HepG2 (cell line): ENCODE measurements at regions not wholly inside any gene's neighbourhood (a gene's known extent, or its start where the extent isn't known, plus 50 kb on each side); places are given as distances from the start of the nearest gene placed in this dataset.

Source experiments
- ATAC-seq: fragments of 200-7000 bp; cut with Tn5 transposase; 3 replicates; pipeline ENCODE4 v1.9.1; 2020; ENCODE audit warnings: mild to moderate bottlenecking, moderate library complexity
- BruUV-seq: library from RNA; stranded (reverse); fragments of 400-500 nt; replicated peaks from 2 replicates; lab custom pipeline; 2021; lab: Mats Ljungman, UMichigan
- CTCF ChIA-PET: fragments of 300-600 bp; formaldehyde crosslinking; extraction: SDS; loops from one replicate; lab custom pipeline; 2021; ENCODE audit warnings: low total read pairs, inconsistent platforms, low intra/inter-chr PET ratio; lab: Yijun Ruan, JAX
- POLR2A ChIA-PET: fragments of 350-600 bp; sonication (Branson Sonifier 250); formaldehyde crosslinking; loops from one replicate; lab custom pipeline; 2020; ENCODE audit warnings: antibody characterized with exemption, inconsistent platforms; lab: Yijun Ruan, JAX
- DNase-seq: peaks from one replicate; pipeline ENCODE4 v3.0.0-alpha.2; 2015; ENCODE audit warnings: low spot score
- FAIRE-seq: peaks from 3 replicates; lab custom pipeline; 2011; peaks lifted over from hg19 to GRCh38; lab: Jason Lieb, UNC
- H2AFZ ChIP-seq: one replicate; pipeline ENCODE4 v1.6.1; 2011; ENCODE audit warnings: low read length, inconsistent platforms
- H3K27ac ChIP-seq: fragments of 300-600 bp; 3 replicates; pipeline ENCODE4 v1.8.0; 2011; ENCODE audit warnings: mixed run types, mild to moderate bottlenecking, mixed read lengths, low read length, inconsistent platforms; ENCODE audit not compliant: insufficient read depth; ENCODE audit errors: extremely low read length
- H3K27me3 ChIP-seq, 2 experiments: fragments of 200-600 bp in 1 of 2; 2 replicates in 1 of 2; 3 replicates in 1 of 2; pipeline versions ENCODE4 v1.6.0 to v1.8.0; 2011; ENCODE audit warnings: low read length in 2 of 2, mild to moderate bottlenecking in 2 of 2, moderate library complexity in 2 of 2, inconsistent platforms in 1 of 2; ENCODE audit not compliant: insufficient read depth in 2 of 2, control insufficient read depth in 1 of 2
- H3K36me3 ChIP-seq, 2 experiments: fragments of 200-600 bp in 1 of 2; replicated peaks in 1 of 2; 2 replicates in 1 of 2; 3 replicates in 1 of 2; pipeline versions ENCODE4 v1.5.1 to v1.8.0; 2011; ENCODE audit warnings: low read length in 2 of 2, inconsistent platforms in 1 of 2; ENCODE audit not compliant: insufficient read depth in 2 of 2, control insufficient read depth in 1 of 2
- H3K4me1 ChIP-seq: 2 replicates; pipeline ENCODE4 v1.5.1; 2012; ENCODE audit warnings: low read length, inconsistent platforms; ENCODE audit not compliant: insufficient read depth
- H3K4me2 ChIP-seq: 2 replicates; pipeline ENCODE4 v1.6.0; 2011; ENCODE audit warnings: low read depth, low read length, inconsistent platforms
- H3K4me3 ChIP-seq, 3 experiments: fragments of 200-600 bp in 1 of 3; sonication (generic), shearing (Covaris generic) in 1 of 3; replicated peaks in 1 of 3; 2 replicates each; pipeline ENCODE4 v1.5.1; 2011 to 2016; ENCODE audit warnings: low read length in 3 of 3, inconsistent platforms in 2 of 3, low read depth in 2 of 3, mild to moderate bottlenecking in 2 of 3, control low read depth in 1 of 3, mixed read lengths in 1 of 3; ENCODE audit not compliant: insufficient read depth in 1 of 3
- H3K79me2 ChIP-seq: one replicate; pipeline ENCODE4 v1.6.1; 2011; ENCODE audit warnings: low read length, inconsistent platforms; ENCODE audit not compliant: insufficient read depth
- H3K9ac ChIP-seq: 2 replicates; pipeline ENCODE4 v1.6.0; 2011; ENCODE audit warnings: mild to moderate bottlenecking, low read depth, low read length, inconsistent platforms; ENCODE audit not compliant: insufficient read depth
- H3K9me3 ChIP-seq: 2 replicates; pipeline ENCODE4 v1.5.1; 2012; ENCODE audit warnings: mild to moderate bottlenecking, low read length
- H4K20me1 ChIP-seq: 2 replicates; pipeline ENCODE4 v1.6.0; 2011; ENCODE audit warnings: inconsistent platforms, mild to moderate bottlenecking, low read length, moderate library complexity; ENCODE audit not compliant: insufficient read depth
- FOXA3 ChIP-seq: IDR thresholded peaks from 2 replicates; pipeline ENCODE4 v1.6.1; 2016; ENCODE audit warnings: missing genetic modification reagents, missing compliant biosample characterization
- HDAC6 ChIP-seq: fragments of 200-600 bp; sonication (generic); IDR thresholded peaks from 2 replicates; pipeline ENCODE4 v1.7.0; 2017; ENCODE audit warnings: mild to moderate bottlenecking, antibody characterized with exemption, low read length, low read depth
- HHEX ChIP-seq: IDR thresholded peaks from 2 replicates; pipeline ENCODE4 v1.6.1; 2016; ENCODE audit warnings: control low read depth
- IRX3 ChIP-seq: sonication (generic); formaldehyde crosslinking; IDR thresholded peaks from 2 replicates; pipeline ENCODE4 v1.8.1; 2023; ENCODE audit warnings: mild to moderate bottlenecking, low read depth, missing genetic modification reagents, borderline replicate concordance
- KDM6A ChIP-seq: IDR thresholded peaks from 2 replicates; pipeline ENCODE4 v1.6.1; 2016; ENCODE audit warnings: low read depth
- MAFG ChIP-seq: sonication (generic); formaldehyde crosslinking; IDR thresholded peaks from 2 replicates; pipeline ENCODE4 v1.5.1; 2020; ENCODE audit warnings: mild to moderate bottlenecking, missing genetic modification reagents
- MATR3 ChIP-seq: sonication (generic); formaldehyde crosslinking; IDR thresholded peaks from 2 replicates; pipeline ENCODE4 v1.4.0; 2020; ENCODE audit warnings: missing genetic modification reagents
- MXD4 ChIP-seq: IDR thresholded peaks from 2 replicates; pipeline ENCODE4 v1.6.1; 2016; ENCODE audit warnings: mild to moderate bottlenecking, missing biosample characterization, missing genetic modification reagents
- NFKBIZ ChIP-seq: IDR thresholded peaks from 2 replicates; pipeline ENCODE4 v1.6.1; 2018; ENCODE audit warnings: missing genetic modification reagents, missing compliant biosample characterization
- PCBP1 ChIP-seq: fragments of 200-400 bp; formaldehyde crosslinking; IDR thresholded peaks from 2 replicates; pipeline ENCODE4 v1.6.1; 2017; ENCODE audit warnings: mild to moderate bottlenecking, low read depth, low read length, borderline replicate concordance
- PHF8 ChIP-seq: sonication (generic); formaldehyde crosslinking; IDR thresholded peaks from 2 replicates; pipeline ENCODE4 v1.5.0; 2020; ENCODE audit warnings: missing genetic modification reagents
- RAD51 ChIP-seq: fragments of 450-650 bp; IDR thresholded peaks from 2 replicates; pipeline ENCODE4 v1.6.1; 2016; ENCODE audit warnings: borderline replicate concordance
- REST ChIP-seq, 2 experiments: IDR thresholded peaks; 2 replicates each; pipeline ENCODE4 v1.6.1; 2011 to 2012; ENCODE audit warnings: low read length in 2 of 2, borderline replicate concordance in 1 of 2, low read depth in 1 of 2, mild to moderate bottlenecking in 1 of 2, moderate library complexity in 1 of 2
- THYN1 ChIP-seq: sonication (generic); formaldehyde crosslinking; IDR thresholded peaks from 2 replicates; pipeline ENCODE4 v1.8.1; 2023; ENCODE audit warnings: low read depth, mild to moderate bottlenecking, moderate library complexity, missing genetic modification reagents, borderline replicate concordance
- ZNF180 ChIP-seq: sonication (generic); formaldehyde crosslinking; IDR thresholded peaks from 2 replicates; pipeline ENCODE4 v1.4.0; 2020; ENCODE audit warnings: low read depth, missing genetic modification reagents, borderline replicate concordance
- ZNF616 ChIP-seq: sonication (generic); formaldehyde crosslinking; IDR thresholded peaks from 2 replicates; pipeline ENCODE4 v1.5.0; 2020; ENCODE audit warnings: low read depth, mild to moderate bottlenecking, missing genetic modification reagents
- ZNF644 ChIP-seq: IDR thresholded peaks from 2 replicates; pipeline ENCODE4 v1.6.1; 2016; ENCODE audit warnings: low read depth
- ZNF724P ChIP-seq: sonication (generic); formaldehyde crosslinking; IDR thresholded peaks from 2 replicates; pipeline ENCODE4 v1.8.0; 2022; ENCODE audit warnings: missing genetic modification reagents, borderline replicate concordance
- ZNF781 ChIP-seq: sonication (generic); formaldehyde crosslinking; IDR thresholded peaks from 2 replicates; pipeline ENCODE4 v1.5.1; 2020; ENCODE audit warnings: borderline replicate concordance, mild to moderate bottlenecking, missing genetic modification reagents; ENCODE audit errors: not compliant biosample characterization
- ZNF784 ChIP-seq: sonication (generic); formaldehyde crosslinking; IDR thresholded peaks from 2 replicates; pipeline ENCODE4 v1.5.1; 2020; ENCODE audit warnings: missing genetic modification reagents, mild to moderate bottlenecking, borderline replicate concordance
- WGBS: methylation state at CpG from one replicate; pipeline ENCODE4 v1.1.6; 2017; ENCODE audit warnings: low lambda C conversion rate; 5-methylcytosine and 5-hydroxymethylcytosine counted together
- in situ Hi-C: cut with HindIII; loops from 2 replicates; pipeline ENCODE4 v1.10.0; 2017; ENCODE audit warnings: low pct_unique_long_range_greater_than_20kb; ENCODE audit not compliant: extremely low pct_ligation_motif_present
- intact Hi-C: fragments of 100-400 bp; cut with micrococcal nuclease; formaldehyde crosslinking; loops from one replicate; pipeline ENCODE4 v1.10.0; 2022; ENCODE audit not compliant: unreplicated experiment

GRCh38 chr9:89670114-89670513 is 65.3 kb downstream of the GADD45G start:
- Histone ChIP-seq H3K27me3 (peaks cover 2 to 10% of the 10 kb centered on the region in 2 experiments; a peak in 3 of 5 replicates), H3K36me3 (no peaks in the 10 kb centered on the region), H3K9me3 (no peaks in the 10 kb centered on the region), H2AFZ (no peak overlapping the region), H4K20me1 (no peaks in the 10 kb centered on the region), H3K4me3 (no peak overlapping the region), H3K79me2 (no peaks in the 10 kb centered on the region), H3K9ac (no peak overlapping the region), H3K4me2 (no peak overlapping the region), H3K4me1 (peaks cover 39% of the 10 kb centered on the region), H3K27ac (no peak overlapping the region)
- in situ Hi-C loops (no loop called here), intact Hi-C loops (no loop called here)
- DNase-seq, result no peak
- WGBS, result 48% methylated on average over 4 of the region's 5 CpGs
- CTCF ChIA-PET, result no interaction called here
- no peak for TF ChIP-seq NFKBIZ (CRISPR knock-in tag)
- no peak for TF ChIP-seq ZNF724P (CRISPR knock-in tag)
- TF ChIP-seq ZNF180, result no peak
- no peak for TF ChIP-seq IRX3 (CRISPR knock-in tag)
- no peak for TF ChIP-seq FOXA3 (CRISPR knock-in tag)
- no peak for TF ChIP-seq HHEX (CRISPR knock-in tag)
- no peak for TF ChIP-seq ZNF644 (CRISPR knock-in tag)
- no peak for TF ChIP-seq MATR3
- no peak for TF ChIP-seq KDM6A (CRISPR knock-in tag)
- no peak for TF ChIP-seq MXD4 (CRISPR knock-in tag)
- TF ChIP-seq HDAC6, result no peak
- no peak for TF ChIP-seq ZNF784 (CRISPR knock-in tag)
- no peak for TF ChIP-seq RAD51
- TF ChIP-seq PCBP1, result no peak
- no peak for TF ChIP-seq REST (IDR thresholded peaks at IDR 0.05; ENCODE audit: borderline replicate concordance in 1 of 2, low read depth in 1 of 2, low read length in 2 of 2)
- TF ChIP-seq ZNF781, result no peak
- no peak for TF ChIP-seq MAFG (CRISPR knock-in tag)
- TF ChIP-seq THYN1 (CRISPR knock-in tag), result no peak
- TF ChIP-seq PHF8 (CRISPR knock-in tag), result no peak
- TF ChIP-seq ZNF616 (CRISPR knock-in tag), result no peak
- ATAC-seq, result no peak
- no TSS peak for BruUV-seq
- POLR2A ChIA-PET, result no interaction called here
- FAIRE-seq, result no peak
